ENCODE measurements at regions not wholly inside any gene's neighbourhood (a gene's known extent, or its start where the extent isn't known, plus 50 kb on each side); places are given as distances from the start of the nearest gene placed in this dataset.
"Not testable (repeated sequence)": the region's sequence is repeated elsewhere in the genome, so short reads cannot be mapped to it uniquely, and the experiment has no call there.

- DNase-seq (ENCODE audit: extremely low read depth, low read depth): no peak
- TF ChIP-seq CTCF (IDR thresholded peaks at IDR 0.05; ENCODE audit: low read depth, low read length): no peak
Measured at GRCh38 chr1:157326173-157326859, 188.1 kb upstream of the ETV3 start.

- no peak for DNase-seq (ENCODE audit: extremely low read depth, low read depth)
- TF ChIP-seq CTCF (IDR thresholded peaks at IDR 0.05; ENCODE audit: low read depth, low read length): no peak
Measured at GRCh38 chr1:157325220-157325619, 187.0 kb upstream of the ETV3 start.

GRCh38 chr1:157321972-157322371 lies 183.8 kb upstream of the ETV3 start:
- not testable (repeated sequence) for DNase-seq (ENCODE audit: extremely low read depth, low read depth)

GRCh38 chr1:157319567-157319966 lies 181.4 kb upstream of the ETV3 start:
- no peak for DNase-seq (ENCODE audit: extremely low read depth, low read depth)
- no peak for TF ChIP-seq CTCF (IDR thresholded peaks at IDR 0.05; ENCODE audit: low read depth, low read length)

- not testable (repeated sequence) for DNase-seq (ENCODE audit: extremely low read depth, low read depth)
Measured at GRCh38 chr1:157317229-157317628, 179.0 kb upstream of the ETV3 start.

GRCh38 chr1:157315544-157315943 lies 177.3 kb upstream of the ETV3 start:
- no peak for DNase-seq (ENCODE audit: extremely low read depth, low read depth)
- no peak for TF ChIP-seq CTCF (IDR thresholded peaks at IDR 0.05; ENCODE audit: low read depth, low read length)

- DNase-seq (ENCODE audit: extremely low read depth, low read depth): no peak
- TF ChIP-seq CTCF (IDR thresholded peaks at IDR 0.05; ENCODE audit: low read depth, low read length): no peak
Measured at GRCh38 chr1:157314408-157314807, 176.2 kb upstream of the ETV3 start.

- no peak for TF ChIP-seq CTCF (IDR thresholded peaks at IDR 0.05; ENCODE audit: low read depth, low read length)
Measured at GRCh38 chr1:157313240-157313807, 175.1 kb upstream of the ETV3 start.

More at GRCh38 chr1:157313240-157313807, 175.1 kb upstream of the ETV3 start:
- no peak for DNase-seq (ENCODE audit: extremely low read depth, low read depth)
